Esophagus squamous epithelium (tissue), 5 donors: ENCODE measurements at regions not wholly inside any gene's neighbourhood (a gene's known extent, or its start where the extent isn't known, plus 50 kb on each side); places are given as distances from the start of the nearest gene placed in this dataset.
"Not testable (repeated sequence)": the region's sequence is repeated elsewhere in the genome, so short reads cannot be mapped to it uniquely, and the experiment has no call there.

Experiments used
- DNase-seq: peaks from one replicate; lab custom pipeline; 2025; lab: John Stamatoyannopoulos, UW
- H3K27ac ChIP-seq, 4 donors: fragments of 200-600 bp; sonication (generic); one replicate each; pipeline ENCODE4 v1.5.1; 2016 to 2019; ENCODE audit warnings: mild to moderate bottlenecking in 1 of 4
- H3K27me3 ChIP-seq, 4 donors: fragments of 200-600 bp; sonication (generic); 1 replicate in 3 of 4; 2 replicates in 1 of 4; pipeline versions ENCODE4 v1.5.1 to v1.6.0; 2017 to 2021; ENCODE audit warnings: antibody characterized with exemption in 1 of 4
- H3K36me3 ChIP-seq, 3 donors: fragments of 200-600 bp; sonication (generic); one replicate each; pipeline ENCODE4 v1.5.1; 2016 to 2019
- H3K4me1 ChIP-seq, 3 donors: fragments of 200-600 bp; sonication (generic); one replicate each; pipeline ENCODE4 v1.5.1; 2017 to 2019
- H3K4me3 ChIP-seq, 4 donors: fragments of 200-600 bp; sonication (generic); 1 replicate in 3 of 4; 2 replicates in 1 of 4; pipeline ENCODE4 v1.5.1; 2016 to 2019; ENCODE audit warnings: mild to moderate bottlenecking in 2 of 4, moderate library complexity in 1 of 4
- H3K9me3 ChIP-seq, 3 donors: fragments of 200-600 bp; sonication (generic); one replicate each; pipeline ENCODE4 v1.5.1; 2016 to 2019
- CTCF ChIP-seq, 6 experiments: fragments of 450-650 bp in 4 of 6; fragments of 200-600 bp in 2 of 6; sonication (generic) in 2 of 6; IDR thresholded peaks; one replicate each; pipeline ENCODE4 v1.5.1; 2016 to 2019; ENCODE audit warnings: antibody characterized with exemption in 6 of 6, mild to moderate bottlenecking in 4 of 6, moderate library complexity in 4 of 6
- POLR2A ChIP-seq, 4 donors: fragments of 450-650 bp; IDR thresholded peaks; one replicate each; pipeline ENCODE4 v1.6.1; 2017; ENCODE audit warnings: antibody characterized with exemption in 4 of 4, mild to moderate bottlenecking in 4 of 4, moderate library complexity in 3 of 4
- WGBS, 2 donors: methylation state at CpG; one replicate each; pipeline ENCODE4 v1.1.5; 2018; 5-methylcytosine and 5-hydroxymethylcytosine counted together
- intact Hi-C: fragments of 100-400 bp; cut with DNase I; formaldehyde crosslinking; loops from one replicate; pipeline ENCODE4 v1.15.0; 2022
- donor health status: DM: yes; HTN: yes; CAD: no.

- Histone ChIP-seq H3K4me3 (no peak overlapping the region), H3K27ac (no peak overlapping the region), H3K9me3 (no peaks in the 10 kb centered on the region), H3K27me3 (no peaks in the 10 kb centered on the region), H3K36me3 (no peaks in the 10 kb centered on the region), H3K4me1 (no peaks in the 10 kb centered on the region)
- TF ChIP-seq CTCF (IDR thresholded peaks at IDR 0.05) (peak in 5 of 6 experiments; percentile 39 to 58 (median 44)), POLR2A (IDR thresholded peaks at IDR 0.05) (no peak)
- intact Hi-C loops: no loop called here
- 67 to 78% methylated on average over 1 of the region's 1 CpG for WGBS, 2 donors
- DNase-seq: no peak
These were observed 127.6 kb upstream of the SPOPL start for GRCh38 chr2:138373993-138374408.

- H3K27ac ChIP-seq: no peak overlapping the region
- intact Hi-C loops: no loop called here
- H3K9me3 ChIP-seq: no peaks in the 10 kb centered on the region
- TF ChIP-seq CTCF (IDR thresholded peaks at IDR 0.05) (no peak), POLR2A (IDR thresholded peaks at IDR 0.05) (no peak)
- no peaks in the 10 kb centered on the region for H3K36me3 ChIP-seq
- no peaks in the 10 kb centered on the region for H3K4me1 ChIP-seq
- no peak for DNase-seq
- H3K27me3 ChIP-seq: no peaks in the 10 kb centered on the region
- H3K4me3 ChIP-seq: no peak overlapping the region
These were observed 120.2 kb upstream of the SPOPL start for GRCh38 chr2:138381373-138381772.

- Histone ChIP-seq H3K27me3 (no peaks in the 10 kb centered on the region), H3K9me3 (no peaks in the 10 kb centered on the region), H3K27ac (no peak overlapping the region), H3K36me3 (no peaks in the 10 kb centered on the region), H3K4me1 (no peaks in the 10 kb centered on the region), H3K4me3 (no peak overlapping the region)
- intact Hi-C loops: no loop called here
- DNase-seq: no peak
- WGBS, 2 donors: 67 to 83% methylated on average over 1 of the region's 1 CpG
- TF ChIP-seq POLR2A (IDR thresholded peaks at IDR 0.05) (no peak), CTCF (IDR thresholded peaks at IDR 0.05) (no peak)
These were observed 118.9 kb upstream of the SPOPL start for GRCh38 chr2:138382672-138383071.

- H3K4me1 ChIP-seq, H3K9me3 ChIP-seq, H3K27ac ChIP-seq, H3K36me3 ChIP-seq, H3K4me3 ChIP-seq, DNase-seq, H3K27me3 ChIP-seq, intact Hi-C loops: not testable (repeated sequence)
- 82 to 88% methylated on average over 9 of the region's 9 CpGs for WGBS, 2 donors
These were observed 115.4 kb upstream of the SPOPL start for GRCh38 chr2:138386191-138386590.

GRCh38 chr2:138389063-138389462 lies 112.5 kb upstream of the SPOPL start:
- H3K27ac ChIP-seq: no peak overlapping the region
- TF ChIP-seq POLR2A (IDR thresholded peaks at IDR 0.05): no peak
- no peak for TF ChIP-seq CTCF (IDR thresholded peaks at IDR 0.05)

DNA sequence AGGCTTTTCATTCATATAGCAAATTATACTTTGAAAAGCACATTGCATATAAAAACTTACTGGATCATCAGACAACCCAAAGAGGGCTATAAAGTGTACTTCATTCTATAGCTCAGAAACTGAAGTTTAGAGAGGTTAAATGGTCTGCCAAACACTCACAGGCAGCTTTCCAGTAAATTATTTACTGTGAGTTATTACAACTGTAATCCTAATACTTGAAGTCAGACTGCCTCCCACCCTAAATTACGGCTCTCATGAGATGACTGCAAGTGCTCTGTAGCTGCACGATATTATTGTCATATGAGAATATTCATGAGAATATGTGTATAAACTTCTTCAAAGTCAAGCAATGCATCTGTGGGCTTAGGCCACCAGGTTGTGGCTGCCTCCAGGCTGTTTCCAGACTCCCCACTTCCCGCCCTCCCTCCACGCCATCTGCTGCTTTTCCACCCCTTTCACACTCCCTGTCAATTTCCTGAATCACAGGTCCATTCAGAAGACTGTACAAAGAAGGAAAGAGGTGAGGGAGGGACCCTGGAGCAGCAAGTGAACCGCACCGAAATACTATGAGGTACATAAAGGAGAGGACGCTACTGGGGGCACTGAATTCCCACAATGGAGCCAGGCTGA lies 111.1 kb upstream of the SPOPL start:
- DNase-seq: no peak
- Histone ChIP-seq H3K36me3 (no peaks in the 10 kb centered on the region), H3K4me1 (peaks cover 0 to under 1% (median 0%) of the 10 kb centered on the region in 3 donors), H3K4me3 (no peak overlapping the region), H3K27ac (no peak overlapping the region), H3K9me3 (no peaks in the 10 kb centered on the region), H3K27me3 (no peaks in the 10 kb centered on the region)
- 81 to 93% methylated on average over 6 to 7 of the region's 7 CpGs for WGBS, 2 donors
- TF ChIP-seq POLR2A (IDR thresholded peaks at IDR 0.05): no peak
- TF ChIP-seq CTCF (IDR thresholded peaks at IDR 0.05): no peak
- intact Hi-C loops: no loop called here

More at GRCh38 chr2:138389063-138389462, 112.5 kb upstream of the SPOPL start:
- intact Hi-C loops: no loop called here
- H3K9me3 ChIP-seq: no peaks in the 10 kb centered on the region
- DNase-seq: no peak
- no peaks in the 10 kb centered on the region for H3K27me3 ChIP-seq
- no peaks in the 10 kb centered on the region for H3K4me1 ChIP-seq
- WGBS, 2 donors: 84 to 86% methylated on average over 4 of the region's 4 CpGs
- H3K36me3 ChIP-seq: no peaks in the 10 kb centered on the region
- no peak overlapping the region for H3K4me3 ChIP-seq
